Femur (tissue), 1 donor: ENCODE measurements at regions not wholly inside any gene's neighbourhood (a gene's known extent, or its start where the extent isn't known, plus 50 kb on each side); places are given as distances from the start of the nearest gene placed in this dataset.
A peak's percentile ranks its signal among the peaks of the same experiment; 100 is the strongest.

Experiments used
- DNase-seq: peaks from one replicate; pipeline ENCODE4 v3.0.0-alpha.2; 2017

DNA sequence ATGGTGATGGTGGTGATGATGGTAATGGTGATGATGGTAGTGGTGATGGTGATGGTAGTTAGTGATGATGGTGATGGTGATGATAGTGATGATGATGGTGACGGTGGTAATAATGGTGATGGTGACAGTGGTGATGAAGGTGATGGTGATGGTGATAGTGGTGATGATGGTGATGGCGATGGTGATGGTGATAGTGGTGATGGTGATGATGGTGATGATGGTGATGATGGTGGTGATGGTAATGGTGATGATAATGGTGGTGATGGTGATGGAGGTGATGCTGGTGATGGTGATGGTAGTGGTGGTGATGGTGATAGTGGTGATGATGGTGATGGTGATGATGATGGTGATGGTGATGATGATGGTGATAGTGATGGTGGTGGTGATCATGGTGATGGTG, 148.7 kb upstream of the TNRC6C start:
- no peak for DNase-seq

DNA sequence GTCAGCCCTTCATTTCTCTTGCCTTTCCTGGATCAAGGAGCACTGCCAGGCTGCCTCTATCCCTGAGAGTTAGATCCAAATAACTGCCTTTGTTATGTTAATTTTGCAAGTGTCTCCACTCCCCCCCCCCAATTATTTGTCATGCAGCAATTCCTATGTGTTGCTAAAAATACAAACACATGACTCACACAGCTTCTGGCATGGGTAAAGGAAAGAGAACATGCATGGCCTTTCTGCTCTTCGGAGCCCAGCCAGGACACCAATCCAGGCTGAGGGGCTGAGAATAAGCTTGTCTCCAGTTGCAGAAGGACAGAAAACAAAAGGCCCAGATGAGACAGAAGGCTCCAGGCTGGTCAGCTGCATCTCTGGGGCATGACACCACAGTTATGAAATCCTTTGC, 148.0 kb upstream of the TNRC6C start:
- DNase-seq, result peak; percentile 61

DNA sequence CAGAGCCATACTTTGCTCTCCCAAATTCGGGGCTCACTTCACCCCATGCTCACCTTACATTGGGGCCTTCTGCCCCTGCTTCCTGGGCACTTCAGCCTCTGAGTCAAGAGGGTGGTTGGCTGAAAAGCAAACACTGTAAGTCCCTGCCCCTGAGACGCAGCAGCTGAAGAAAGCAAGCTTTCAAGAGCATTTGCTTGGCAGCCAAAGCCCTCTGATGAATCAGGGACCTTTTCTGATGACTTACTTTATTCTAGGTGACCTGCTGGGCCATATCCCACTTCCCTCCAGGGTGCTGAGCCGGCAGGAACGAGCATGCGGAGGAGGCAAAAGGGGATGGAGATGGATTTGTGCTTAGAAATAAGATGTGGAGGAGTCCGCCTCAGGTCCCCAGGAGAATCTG, 147.0 kb upstream of the TNRC6C start:
- DNase-seq, result no peak

DNA sequence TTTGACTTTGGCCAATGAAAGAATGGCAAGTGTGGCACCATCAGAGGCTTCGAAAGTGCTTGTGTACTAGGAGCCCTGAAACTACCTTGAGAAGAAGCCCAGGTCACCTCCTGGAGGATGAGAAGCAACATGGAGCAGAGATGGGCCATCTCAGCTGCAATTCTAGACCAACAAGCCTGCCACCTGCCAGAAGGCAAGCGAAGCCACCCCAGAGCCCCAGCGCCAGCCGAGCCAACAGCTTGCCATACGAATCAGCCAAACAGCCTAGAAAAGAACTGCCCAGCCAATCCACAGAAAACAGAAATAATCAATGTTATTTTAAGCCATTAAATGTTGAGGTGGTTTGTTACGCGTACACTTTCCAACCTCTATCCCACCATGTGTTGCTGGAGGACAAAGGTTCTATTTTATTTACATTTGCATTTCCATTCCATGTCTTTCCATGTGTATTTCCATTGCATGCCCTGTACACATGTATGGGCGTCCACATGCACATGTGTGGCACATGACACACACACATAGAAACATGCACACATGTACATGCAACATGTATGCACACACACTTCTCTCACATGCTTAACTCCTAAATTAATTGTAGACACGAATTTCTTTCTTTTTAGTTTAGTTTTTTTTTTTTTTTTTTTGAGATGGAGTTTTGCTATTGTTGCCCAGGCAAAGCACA, 144.3 kb upstream of the TNRC6C start:
- no peak for DNase-seq

DNA sequence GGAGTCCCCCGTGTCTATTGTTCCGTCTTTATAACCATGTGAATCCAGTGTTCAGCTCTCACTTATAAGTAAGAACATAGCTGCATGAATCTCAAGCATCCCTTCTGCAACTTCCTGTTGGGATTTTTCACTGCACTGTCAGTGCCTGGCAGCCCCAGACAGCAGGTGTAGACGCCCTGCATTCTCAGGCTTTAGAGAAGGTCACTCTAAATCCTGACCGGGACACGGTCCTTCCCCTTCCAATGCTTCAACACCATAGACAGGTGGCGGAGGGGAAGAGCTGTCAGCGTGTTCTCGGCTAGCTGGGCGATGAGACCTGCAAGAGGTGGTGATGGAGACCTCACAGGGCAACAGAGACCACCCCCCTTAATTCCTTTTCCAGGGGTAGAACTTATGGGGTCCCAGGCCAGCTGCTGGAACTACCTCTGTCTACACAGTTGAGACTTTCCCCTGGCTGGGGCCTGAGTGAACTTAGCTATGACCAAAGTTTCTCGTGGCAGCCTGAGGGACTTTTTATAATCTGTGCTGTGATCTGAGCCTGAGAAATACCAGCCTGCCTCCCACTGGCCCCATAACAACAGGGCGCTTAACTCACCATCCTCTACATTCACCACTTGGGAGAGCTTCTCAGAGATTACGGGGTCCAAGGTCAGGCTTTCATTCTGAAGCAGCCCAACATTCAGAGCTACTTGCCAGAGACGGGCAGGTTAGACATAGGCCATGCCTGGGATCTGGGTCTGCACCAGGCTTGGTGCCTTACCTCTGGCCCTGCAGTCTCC, 143.2 kb upstream of the TNRC6C start:
- DNase-seq, result no peak

DNA sequence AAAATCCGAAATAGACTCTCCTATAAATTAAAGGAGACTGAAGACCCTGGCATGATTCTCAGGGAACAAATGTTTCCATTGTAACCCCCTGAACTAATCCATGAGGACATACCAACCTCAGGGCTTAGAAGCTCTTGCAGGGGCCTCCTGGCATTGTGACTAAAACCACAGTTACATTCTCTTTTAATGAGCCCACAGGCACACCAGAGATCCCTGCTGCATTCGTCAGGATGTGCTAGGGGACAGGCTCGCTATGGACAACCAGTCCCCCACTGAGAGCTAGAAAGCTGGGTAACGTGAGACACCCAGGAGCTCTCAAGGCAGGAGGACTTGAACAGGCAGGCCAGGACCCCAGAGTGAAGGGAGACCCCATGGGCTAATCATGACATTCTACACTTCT, 140.6 kb upstream of the TNRC6C start:
- no peak for DNase-seq

DNA sequence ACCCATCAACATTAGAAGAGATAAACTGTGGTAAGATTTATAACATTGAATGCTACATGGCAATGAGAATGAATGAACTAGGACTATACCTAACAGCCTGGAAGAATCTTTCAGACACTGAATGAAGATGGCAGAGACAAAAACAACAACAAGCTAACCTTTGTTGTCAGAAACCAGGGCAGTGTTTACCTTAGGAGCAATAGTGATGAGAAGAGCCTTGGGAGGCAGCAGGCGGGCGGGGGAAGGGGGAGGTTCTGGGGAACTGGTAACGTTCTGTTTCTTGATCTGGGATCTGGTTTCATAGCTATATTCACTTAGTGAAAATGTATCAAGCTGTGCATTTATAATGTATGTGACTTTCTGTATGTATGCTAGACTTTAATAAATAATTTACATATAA, 139.0 kb upstream of the TNRC6C start:
- DNase-seq, result no peak

DNA sequence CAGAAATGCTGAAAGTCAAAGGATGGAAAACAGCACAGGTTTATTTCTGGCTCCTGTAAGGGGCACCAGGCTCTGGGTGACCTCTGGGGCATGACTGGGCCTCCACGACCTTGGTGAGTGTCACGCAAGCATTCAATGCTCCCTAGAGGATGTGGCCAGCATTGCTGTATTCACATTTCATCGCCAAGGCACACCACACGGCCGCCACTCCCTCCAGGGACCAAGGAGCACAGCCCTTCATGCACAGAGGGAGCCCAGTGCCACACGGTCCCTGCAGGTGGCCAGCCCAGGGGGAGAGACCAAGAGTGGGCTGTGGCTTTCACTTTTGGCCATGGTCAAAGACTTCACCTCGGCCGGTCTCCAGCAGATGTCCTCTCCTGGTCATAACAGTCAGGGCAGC, 137.4 kb upstream of the TNRC6C start:
- DNase-seq, result no peak

DNA sequence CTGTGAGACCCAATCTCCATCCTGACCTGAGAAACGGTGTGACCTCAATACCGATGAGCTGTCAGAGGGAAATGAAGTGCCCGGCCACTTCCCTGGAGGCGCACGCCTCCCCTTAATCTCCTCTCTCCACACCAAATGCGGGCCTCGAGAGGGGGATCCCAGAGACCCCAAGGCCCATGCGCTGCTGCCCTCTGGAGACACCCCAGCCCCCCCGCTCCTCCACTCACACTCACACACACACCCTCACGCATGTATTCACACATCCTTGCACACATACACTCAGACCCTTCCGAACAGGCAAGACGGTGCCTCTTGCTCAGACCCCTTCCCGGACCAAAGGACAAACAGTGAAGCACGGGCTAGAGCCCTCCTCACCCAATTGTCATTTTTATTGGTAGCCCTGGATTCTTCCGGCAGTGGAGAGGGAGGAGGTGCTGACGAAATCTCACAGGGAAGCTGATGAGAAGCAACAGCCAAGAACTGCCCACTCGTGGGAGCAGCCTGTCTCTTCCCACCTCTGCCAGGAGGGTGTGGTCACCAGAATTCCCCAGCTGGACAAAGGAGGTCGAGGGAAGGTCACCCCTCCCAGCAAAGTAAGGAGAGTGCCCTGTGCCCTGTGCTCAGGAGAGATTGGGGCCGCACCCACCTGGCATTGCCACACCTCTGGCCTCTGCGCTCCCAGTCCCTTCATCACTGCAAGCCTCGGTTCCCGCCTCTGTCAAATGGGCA, 136.0 kb upstream of the TNRC6C start:
- no peak for DNase-seq

DNA sequence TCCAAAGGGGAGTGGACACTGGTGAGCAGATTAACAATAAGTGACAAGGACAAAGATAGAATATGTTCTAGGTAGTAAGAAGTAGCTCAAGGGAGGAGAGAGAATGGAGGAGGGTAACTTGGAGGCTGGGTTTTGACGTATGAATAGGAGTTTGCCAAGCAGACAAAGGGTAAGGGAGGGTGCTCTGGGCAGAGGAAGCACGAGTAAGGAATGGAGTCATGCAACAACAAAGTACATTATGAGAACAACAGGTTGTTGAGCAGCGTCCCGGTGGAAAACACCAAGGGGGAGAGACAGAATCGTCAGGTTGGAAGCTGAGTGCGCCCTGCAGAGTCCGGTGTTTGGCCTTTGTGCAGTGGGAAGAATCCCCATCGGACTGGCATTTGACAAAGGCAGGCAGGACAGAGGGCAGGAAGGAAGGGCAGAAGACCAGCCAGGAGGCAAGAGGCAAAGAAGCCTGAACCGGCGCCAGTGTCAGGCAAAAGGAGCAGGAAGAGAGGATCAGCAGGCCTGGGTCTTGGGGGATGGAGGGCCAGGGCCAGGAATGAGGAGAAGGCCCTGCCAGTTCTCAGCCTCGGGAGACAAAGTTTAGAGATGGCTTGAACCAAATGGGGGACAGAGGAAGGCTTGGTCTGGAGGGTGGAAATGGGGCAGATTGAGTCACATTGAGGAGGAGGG, 134.3 kb upstream of the TNRC6C start:
- DNase-seq, result no peak

DNA sequence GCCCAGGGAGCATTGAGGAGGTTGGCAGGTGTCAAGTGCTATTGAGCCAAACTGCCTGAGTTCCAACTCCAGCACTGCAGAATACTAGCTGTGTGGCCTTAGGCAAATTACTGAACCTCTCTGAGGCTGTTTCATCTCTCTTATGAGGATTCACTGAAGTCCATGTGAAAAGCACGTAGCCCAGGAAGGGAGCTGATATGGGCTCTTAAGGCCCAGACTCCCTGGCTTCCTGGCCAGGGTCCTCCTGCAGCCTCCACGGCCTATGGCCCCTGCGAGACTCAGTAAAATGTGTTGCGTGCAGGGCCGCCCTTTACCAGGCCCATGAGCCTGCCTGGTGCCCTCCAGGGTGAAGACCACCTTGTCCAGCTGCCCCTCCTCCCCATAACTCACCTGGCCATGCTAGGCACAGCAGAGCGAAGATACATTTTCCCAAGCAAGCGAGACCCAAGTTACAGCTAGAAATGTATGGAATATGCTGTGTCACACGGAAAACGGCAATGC, 133.7 kb upstream of the TNRC6C start:
- DNase-seq, result no peak

DNA sequence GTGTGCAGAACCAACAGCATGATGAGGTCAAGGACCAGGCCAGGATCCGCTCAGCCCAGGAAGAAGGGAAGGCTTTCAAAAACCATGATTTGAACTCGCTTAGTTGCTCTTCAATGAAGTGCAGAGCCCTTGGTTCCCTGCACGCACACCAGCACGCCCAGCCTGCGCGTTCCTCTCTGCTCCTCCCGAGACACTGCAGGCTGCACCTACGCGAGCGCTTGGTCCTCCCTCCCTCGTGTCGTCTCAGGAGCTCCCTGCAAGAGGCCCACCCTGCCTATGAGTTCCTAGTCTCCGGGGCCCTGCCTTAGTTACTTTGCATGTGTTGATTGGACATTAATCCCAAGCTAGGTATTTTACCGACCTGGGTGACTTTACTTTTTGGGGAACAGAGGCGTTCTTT, 132.9 kb upstream of the TNRC6C start:
- no peak for DNase-seq

DNA sequence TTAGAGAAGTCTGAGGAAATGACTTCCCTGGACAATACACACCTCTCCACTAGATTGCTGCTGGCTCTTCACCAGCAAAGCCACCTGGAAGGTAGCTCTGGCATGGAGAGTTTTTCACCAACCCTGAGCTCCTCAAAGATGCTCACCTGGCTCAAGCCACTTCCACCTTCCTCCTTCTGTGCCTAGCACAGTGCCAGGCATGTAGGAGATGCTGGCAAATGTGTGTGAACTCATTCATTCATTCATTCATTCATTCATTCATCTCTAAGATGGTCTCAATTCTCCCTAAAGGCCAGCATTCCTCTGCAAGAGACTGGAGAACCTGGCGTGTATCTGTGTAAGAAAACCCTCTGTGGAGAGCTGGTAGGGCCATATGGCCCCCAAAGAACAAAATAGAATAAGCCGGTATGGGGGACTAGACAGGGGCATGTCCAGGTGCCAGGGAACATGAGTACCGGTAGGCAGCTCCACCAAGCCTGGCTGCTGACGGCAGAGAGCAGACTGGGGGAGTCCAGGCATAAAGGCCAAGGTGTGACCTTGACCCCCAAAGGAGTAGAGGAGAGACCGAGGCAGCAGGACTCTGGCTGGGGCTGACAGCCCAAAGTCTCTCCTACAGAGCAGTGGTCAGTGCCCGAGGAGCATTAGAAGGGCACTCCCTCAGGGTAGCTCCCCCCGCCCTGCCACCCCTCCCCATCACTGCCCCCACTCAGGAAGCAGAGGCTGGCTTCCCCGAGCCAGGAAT, 132.2 kb upstream of the TNRC6C start:
- DNase-seq, result no peak

DNA sequence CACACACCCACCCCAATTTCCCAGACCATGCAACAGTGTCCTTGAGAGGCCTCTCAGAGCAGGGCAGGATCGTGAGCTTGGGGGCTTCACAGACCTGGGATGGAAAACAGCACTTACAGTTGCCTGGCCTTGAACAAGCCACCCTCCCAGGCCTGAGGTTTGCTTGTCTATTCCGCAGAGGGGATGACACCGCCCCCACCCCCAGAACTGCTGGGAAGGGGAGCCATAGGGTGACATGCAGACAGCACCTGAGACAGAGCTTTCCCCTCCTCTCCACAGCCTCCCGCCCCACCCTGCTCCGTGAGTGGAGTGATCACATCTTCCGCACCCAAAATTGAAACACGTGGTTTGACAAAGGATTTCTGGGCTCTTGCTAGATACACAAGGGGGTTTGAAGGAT, 131.5 kb upstream of the TNRC6C start:
- no peak for DNase-seq

DNA sequence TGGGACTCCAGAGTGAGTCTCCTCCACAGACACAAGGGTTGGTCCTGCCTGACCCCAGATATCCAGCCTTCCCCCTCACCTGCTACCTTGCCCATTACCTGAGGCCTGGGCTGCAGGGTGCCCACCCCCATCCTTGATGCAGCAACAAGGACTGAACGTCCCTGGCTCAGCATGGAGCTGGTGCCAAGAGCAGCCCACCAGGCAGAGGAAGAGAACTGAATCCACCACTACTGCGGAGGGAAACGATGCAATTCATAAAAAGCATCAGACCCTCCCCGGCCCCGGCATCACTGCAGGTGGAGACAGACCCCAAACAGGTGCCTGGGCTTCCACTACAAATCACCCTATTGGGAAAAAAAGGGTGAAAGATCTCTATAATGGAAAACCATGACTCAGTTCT, 131.0 kb upstream of the TNRC6C start:
- DNase-seq, result no peak

DNA sequence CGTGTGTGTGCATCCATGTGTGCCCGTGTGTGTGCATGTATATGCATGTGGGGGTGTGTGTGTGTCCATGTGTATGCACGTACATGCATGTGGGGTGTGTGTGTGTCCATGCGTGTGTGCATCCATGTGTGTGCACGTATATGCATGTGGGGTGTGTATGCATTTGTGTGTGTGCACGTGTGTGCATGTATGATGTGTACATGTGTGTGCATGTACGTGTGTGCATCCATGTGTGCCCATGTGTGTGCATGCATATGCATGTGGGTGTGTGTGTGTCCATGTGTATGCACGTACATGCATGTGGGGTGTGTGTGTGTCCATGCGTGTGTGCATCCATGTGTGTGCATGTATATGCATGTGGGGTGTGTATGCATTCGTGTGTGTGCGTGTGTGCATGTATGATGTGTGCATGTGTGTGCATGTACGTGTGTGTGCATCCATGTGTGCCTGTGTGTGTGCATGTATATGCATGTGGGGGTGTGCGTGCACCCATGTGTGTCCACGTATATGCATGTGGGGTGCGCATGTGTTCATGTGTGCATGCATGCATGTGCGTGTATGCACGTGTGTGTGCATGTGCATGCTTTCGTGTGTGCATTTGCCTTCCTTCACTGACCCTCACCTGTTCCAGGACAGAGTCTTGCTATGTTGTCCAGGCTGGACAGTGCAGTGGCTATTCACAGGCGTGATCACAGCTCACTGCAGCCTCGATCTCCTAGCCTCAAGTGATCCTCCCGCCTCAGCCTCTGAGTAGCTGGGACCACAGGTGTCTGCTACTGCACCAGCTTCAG, 129.6 kb upstream of the TNRC6C start:
- no peak for DNase-seq

DNA sequence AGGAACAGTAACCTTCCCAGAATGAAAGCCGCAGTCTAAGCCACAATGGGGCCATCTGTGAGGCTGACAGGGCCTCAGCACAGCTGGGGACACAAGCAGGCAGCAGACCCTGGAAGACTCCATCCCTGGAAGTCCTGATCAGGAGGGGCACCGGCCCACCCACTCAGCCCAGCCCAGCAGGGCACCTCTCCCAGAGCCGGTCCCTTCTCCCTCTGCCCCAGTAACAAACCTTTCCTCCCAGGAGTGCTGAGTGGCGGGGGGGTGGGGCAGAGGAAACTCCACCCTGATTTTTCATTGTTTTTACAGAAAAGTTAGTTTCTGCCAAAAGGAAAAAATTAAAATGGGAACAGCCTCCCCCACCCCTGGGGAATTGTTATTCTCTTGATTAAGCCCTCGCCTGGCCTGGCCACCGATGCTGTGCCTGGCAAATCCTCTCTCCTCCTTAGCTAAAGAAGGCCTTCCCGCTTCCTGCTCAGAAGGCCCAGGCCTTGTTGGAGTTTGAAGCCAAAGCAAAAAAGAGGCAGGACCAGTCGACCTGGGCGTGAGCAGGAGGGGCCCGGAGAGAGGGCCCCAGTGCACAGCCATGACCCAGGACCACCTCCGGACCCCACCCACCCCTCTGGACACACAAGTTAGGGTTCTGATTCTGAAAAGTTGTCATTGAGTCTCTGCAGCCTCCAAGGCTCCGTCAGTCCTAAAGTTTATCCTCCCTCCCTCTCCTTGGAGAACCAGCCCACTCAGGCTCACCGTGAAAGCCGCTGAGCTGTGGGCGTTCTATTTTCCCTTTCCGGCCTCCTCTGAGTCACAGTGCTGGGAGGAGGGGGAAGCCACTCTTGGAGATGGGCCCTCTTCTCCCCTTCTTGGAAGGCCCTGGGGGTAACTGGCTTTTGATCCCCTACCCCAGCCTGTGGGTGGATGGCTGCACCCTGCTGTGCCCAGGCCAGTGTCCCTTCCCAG, 128.4 kb upstream of the TNRC6C start:
- DNase-seq, result peak; percentile 83

DNA sequence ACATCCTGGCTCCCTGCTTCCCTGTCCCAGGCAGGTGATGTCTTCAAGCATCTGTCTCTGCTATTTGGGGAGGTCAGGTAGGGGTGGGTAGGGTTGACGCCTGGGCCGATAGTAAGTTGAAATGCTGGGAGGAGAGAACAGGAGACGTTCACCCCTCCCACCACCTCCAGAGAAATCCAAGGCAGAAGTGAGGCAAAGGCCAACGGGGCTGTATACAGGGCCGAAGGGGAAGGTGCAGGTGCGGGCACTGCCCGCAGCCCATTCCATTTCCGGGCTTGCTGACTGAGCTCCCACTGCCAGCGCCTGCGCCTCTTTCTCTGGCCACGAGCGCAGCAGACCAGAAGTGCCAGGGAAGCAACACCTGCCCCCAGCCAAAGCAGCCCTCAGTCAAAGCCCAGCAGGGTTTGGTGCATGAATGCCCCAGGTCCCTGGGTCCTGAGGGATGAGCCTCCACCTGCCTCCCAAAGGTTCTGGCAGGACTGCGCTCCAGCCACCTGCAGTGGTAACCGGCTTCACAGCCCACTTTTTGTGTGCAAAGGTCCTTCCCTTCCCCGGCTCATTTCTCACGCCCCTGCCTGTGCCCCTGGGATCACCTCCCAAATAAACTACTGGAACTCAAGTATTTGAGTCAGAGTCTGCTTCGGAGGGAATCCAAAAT, 127.6 kb upstream of the TNRC6C start:
- DNase-seq, result no peak

DNA sequence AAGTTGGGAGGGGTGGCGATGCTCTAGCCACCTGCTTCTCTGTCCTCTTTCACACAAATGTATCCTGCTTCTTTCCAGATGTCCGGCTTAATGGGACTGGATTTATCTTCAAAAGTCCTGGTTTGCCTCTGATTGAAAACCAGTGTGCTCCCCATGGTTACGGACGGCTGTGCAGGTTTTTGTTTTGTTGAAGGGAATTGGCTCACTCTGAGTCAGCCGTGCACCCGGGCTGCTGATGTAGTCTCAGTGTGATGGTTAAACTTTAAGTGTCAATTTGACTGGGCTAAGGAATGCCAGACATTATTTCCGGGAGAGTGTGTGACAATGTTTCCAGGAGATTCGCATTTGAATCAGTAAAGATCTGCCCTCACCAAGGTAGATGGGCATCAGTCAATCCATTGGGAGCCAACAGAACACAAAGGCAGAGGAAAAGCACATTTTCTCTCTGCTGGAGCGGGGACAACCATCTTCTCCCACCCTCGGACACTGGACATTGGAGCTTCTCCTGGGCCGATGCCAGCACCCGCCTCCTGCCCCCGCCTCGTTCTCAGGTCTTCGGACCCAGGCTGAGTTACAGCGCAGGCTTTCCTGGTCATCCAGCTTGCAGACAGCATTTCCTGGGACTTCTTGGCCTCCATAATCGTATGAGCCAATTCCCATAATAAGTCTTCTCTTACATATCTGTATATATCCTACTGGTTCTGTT, 126.9 kb upstream of the TNRC6C start:
- DNase-seq, result peak; percentile 69
